ENCODE measurements at regions not wholly inside any gene's neighbourhood (a gene's known extent, or its start where the extent isn't known, plus 50 kb on each side); places are given as distances from the start of the nearest gene placed in this dataset.

- Histone ChIP-seq H4K8ac (ENCODE audit: extremely low read depth, insufficient read depth, low read length) (no peak overlapping the region), H2AFZ (ENCODE audit: low read length) (no peak overlapping the region), H2BK15ac (ENCODE audit: low read length) (no peak overlapping the region), H3K4me1 (replicated peaks in 1 of 4; ENCODE audit: control insufficient read depth in 3 of 4, insufficient read depth in 4 of 4, low read length in 3 of 4) (no peaks in the 10 kb centered on the region), H2BK20ac (ENCODE audit: low read length) (no peak overlapping the region), H3K18ac (ENCODE audit: extremely low read depth, low read length) (no peak overlapping the region), H3K79me2 (ENCODE audit: control insufficient read depth in 1 of 2, insufficient read depth in 2 of 2, low read length in 2 of 2) (no peaks in the 10 kb centered on the region), H3K27me3 (replicated peaks in 1 of 4; ENCODE audit: control insufficient read depth in 3 of 4, extremely low read depth in 1 of 4, insufficient read depth in 3 of 4, low read length in 3 of 4) (no peaks in the 10 kb centered on the region), H2BK5ac (ENCODE audit: low read depth, low read length) (no peak overlapping the region), H3K27ac (ENCODE audit: low read depth, low read length) (no peak overlapping the region), H4K91ac (replicated peaks; ENCODE audit: insufficient read length, low read length) (no peak overlapping the region), H2BK120ac (replicated peaks; ENCODE audit: low read depth, low read length) (no peak overlapping the region), H3K14ac (ENCODE audit: insufficient read length) (no peak overlapping the region), H3K4me3 (ENCODE audit: extremely low read depth in 1 of 4, insufficient read depth in 2 of 4, low read depth in 3 of 4, low read length in 4 of 4) (no peak overlapping the region), H2BK12ac (ENCODE audit: low read depth, low read length) (no peak overlapping the region), H3K56ac (replicated peaks; ENCODE audit: insufficient read length, low read depth, low read length) (no peak overlapping the region), H3K36me3 (ENCODE audit: control insufficient read depth in 2 of 4, insufficient read depth in 4 of 4, low read length in 3 of 4) (no peaks in the 10 kb centered on the region), H3K9me3 (ENCODE audit: insufficient read depth in 2 of 2, low read depth in 1 of 2, low read length in 1 of 2) (no peaks in the 10 kb centered on the region), H3K4me2 (ENCODE audit: insufficient read depth in 1 of 2, low read depth in 2 of 2, low read length in 2 of 2) (no peak overlapping the region), H3K4ac (replicated peaks; ENCODE audit: insufficient read length, low read depth, low read length) (no peak overlapping the region), H2AK5ac (ENCODE audit: low read depth, low read length) (no peak overlapping the region), H3K79me1 (ENCODE audit: low read depth, low read length) (no peaks in the 10 kb centered on the region), H4K5ac (ENCODE audit: insufficient read length, low read depth, low read length) (no peak overlapping the region), H3K23me2 (ENCODE audit: low read depth, low read length) (no peaks in the 10 kb centered on the region), H3K23ac (ENCODE audit: insufficient read length) (no peak overlapping the region), H4K20me1 (replicated peaks in 1 of 2; ENCODE audit: control insufficient read depth in 1 of 2, insufficient read depth in 2 of 2, low read length in 2 of 2) (no peaks in the 10 kb centered on the region), H3K9ac (replicated peaks in 1 of 4; ENCODE audit: extremely low read depth in 1 of 4, low read depth in 3 of 4, low read length in 3 of 4) (no peak overlapping the region)
- ChIA-PET POLR2A (ENCODE audit: partially characterized antibody) (no interaction called here), CTCF (ENCODE audit: partially characterized antibody) (no interaction called here)
- DNase-seq (ENCODE audit: low read depth in 1 of 2, low spot score in 2 of 2), result no peak
- 100% methylated on average over 2 of the region's 2 CpGs; no CpG with 5 or more reads in 1 of the 2 experiments for WGBS, 2 experiments (ENCODE audit: extremely low coverage in 1 of 2, insufficient coverage in 1 of 2, insufficient read length in 1 of 2, insufficient replicate concordance in 2 of 2, low coverage in 1 of 2, low lambda C conversion rate in 2 of 2, missing lambda C conversion rate in 1 of 2)
- no peak for FAIRE-seq
- no peak for TF ChIP-seq NANOG (IDR thresholded peaks at IDR 0.05; ENCODE audit: insufficient read depth, low read depth, low read length, poor library complexity, severe bottlenecking)
- TF ChIP-seq CTBP2 (IDR thresholded peaks at IDR 0.05; ENCODE audit: borderline replicate concordance, insufficient read depth, insufficient read length, low read length), result no peak
- no peak for TF ChIP-seq MAFK (IDR thresholded peaks at IDR 0.05; ENCODE audit: low read depth, low read length)
- no peak for TF ChIP-seq E2F6 (IDR thresholded peaks at IDR 0.05)
- TF ChIP-seq EP300 (IDR thresholded peaks at IDR 0.05; ENCODE audit: borderline replicate concordance in 1 of 2, low read depth in 2 of 2, low read length in 2 of 2), result no peak
- no peak for TF ChIP-seq KDM1A (IDR thresholded peaks at IDR 0.05; ENCODE audit: borderline replicate concordance, low read length)
- TF ChIP-seq SIN3A (conservative IDR thresholded peaks at IDR 0.05 in 1 of 2, IDR thresholded peaks at IDR 0.05 in 1 of 2; ENCODE audit: low read depth in 1 of 2, low read length in 2 of 2), result no peak
- no peak for TF ChIP-seq FOSL1 (IDR thresholded peaks at IDR 0.05; ENCODE audit: insufficient read depth, low read depth, low read length)
- no peak for TF ChIP-seq BACH1 (IDR thresholded peaks at IDR 0.05; ENCODE audit: low read length)
- no peak for TF ChIP-seq TCF12 (IDR thresholded peaks at IDR 0.05; ENCODE audit: low read depth, low read length)
- no peak for TF ChIP-seq PHF8 (conservative IDR thresholded peaks at IDR 0.05; ENCODE audit: low read depth, low read length)
- TF ChIP-seq CEBPB (IDR thresholded peaks at IDR 0.05; ENCODE audit: low read depth, low read length), result no peak
- no peak for TF ChIP-seq NRF1 (IDR thresholded peaks at IDR 0.05; ENCODE audit: low read depth, low read length)
These were observed 163.1 kb upstream of the PGR start for GRCh38 chr11:101292661-101293240.
